ENCODE measurements at regions not wholly inside any gene's neighbourhood (a gene's known extent, or its start where the extent isn't known, plus 50 kb on each side); places are given as distances from the start of the nearest gene placed in this dataset.

GRCh38 chr7:15860264-15860949 is 173.9 kb upstream of the MEOX2 start:
- no peak for ATAC-seq
- no peak for DNase-seq
- intact Hi-C loops (cut with micrococcal nuclease): no loop called here

- ATAC-seq (no peak), DNase-seq (no peak)
- intact Hi-C loops (cut with micrococcal nuclease): no loop called here
Observed at GRCh38 chr7:15857026-15857425, 170.5 kb upstream of the MEOX2 start.

- ATAC-seq (no peak), DNase-seq (no peak)
- intact Hi-C loops (cut with micrococcal nuclease): no loop called here
Observed at GRCh38 chr7:15856311-15856710, 169.8 kb upstream of the MEOX2 start.

GRCh38 chr7:15855525-15856109 is 169.1 kb upstream of the MEOX2 start:
- DNase-seq (no peak), ATAC-seq (no peak)
- intact Hi-C loops (cut with micrococcal nuclease): no loop called here

- ATAC-seq (no peak), DNase-seq (no peak)
- intact Hi-C loops (cut with micrococcal nuclease): no loop called here
Observed at GRCh38 chr7:15854841-15855524, 168.5 kb upstream of the MEOX2 start.

GRCh38 chr7:15853832-15854470 is 167.5 kb upstream of the MEOX2 start:
- DNase-seq (no peak), ATAC-seq (peak; percentile 60)
- intact Hi-C loops (cut with micrococcal nuclease): no loop called here

GRCh38 chr7:15851201-15851600 is 164.7 kb upstream of the MEOX2 start:
- intact Hi-C loops (cut with micrococcal nuclease): no loop called here
- ATAC-seq: no peak
- DNase-seq: no peak

GRCh38 chr7:15848901-15849300 is 162.4 kb upstream of the MEOX2 start:
- ATAC-seq: no peak
- DNase-seq: no peak
- intact Hi-C loops (cut with micrococcal nuclease): no loop called here

GRCh38 chr7:15848362-15848761 is 161.9 kb upstream of the MEOX2 start:
- no peak for DNase-seq
- intact Hi-C loops (cut with micrococcal nuclease): no loop called here
- no peak for ATAC-seq

GRCh38 chr7:15845868-15846267 is 159.4 kb upstream of the MEOX2 start:
- intact Hi-C loops (cut with micrococcal nuclease): no loop called here
- ATAC-seq: no peak
- DNase-seq: no peak

- intact Hi-C loops (cut with micrococcal nuclease): no loop called here
- DNase-seq (no peak), ATAC-seq (no peak)
Observed at GRCh38 chr7:15845461-15845860, 159.0 kb upstream of the MEOX2 start.

GRCh38 chr7:15839416-15840100 is 153.1 kb upstream of the MEOX2 start:
- intact Hi-C loops (cut with micrococcal nuclease): loop anchor here (5.0 kb wide), 1 partner anchor 228 kb away; no protein-coding TSS in a partner anchor
- ATAC-seq (peak; percentile 99), DNase-seq (peak; percentile 82)

GRCh38 chr7:15838265-15838664 is 151.8 kb upstream of the MEOX2 start:
- DNase-seq: no peak
- intact Hi-C loops (cut with micrococcal nuclease): loop anchor here (5.0 kb wide), 1 partner anchor 229 kb away; no protein-coding TSS in a partner anchor
- no peak for ATAC-seq

- ATAC-seq (peak; percentile 25), DNase-seq (no peak)
- intact Hi-C loops (cut with micrococcal nuclease): loop anchor here (5.0 kb wide), 1 partner anchor 230 kb away; no protein-coding TSS in a partner anchor
Observed at GRCh38 chr7:15837306-15837950, 150.9 kb upstream of the MEOX2 start.

- no peak for ATAC-seq
- intact Hi-C loops (cut with micrococcal nuclease): loop anchor here (5.0 kb wide), 1 partner anchor 231 kb away; no protein-coding TSS in a partner anchor
- DNase-seq: no peak
Observed at GRCh38 chr7:15836651-15837050, 150.2 kb upstream of the MEOX2 start.

GRCh38 chr7:15836041-15836440 is 149.6 kb upstream of the MEOX2 start:
- ATAC-seq: no peak
- no peak for DNase-seq
- intact Hi-C loops (cut with micrococcal nuclease): loop anchor here (5.0 kb wide), 1 partner anchor 231 kb away; no protein-coding TSS in a partner anchor

GRCh38 chr7:15834446-15834845 is 148.0 kb upstream of the MEOX2 start:
- intact Hi-C loops (cut with micrococcal nuclease): no loop called here
- ATAC-seq (no peak), DNase-seq (no peak)

GRCh38 chr7:15832996-15833395 is 146.5 kb upstream of the MEOX2 start:
- intact Hi-C loops (cut with micrococcal nuclease): no loop called here
- peak; percentile 43 for ATAC-seq
- peak; percentile 68 for DNase-seq

GRCh38 chr7:15831606-15832005 is 145.1 kb upstream of the MEOX2 start:
- intact Hi-C loops (cut with micrococcal nuclease): no loop called here
- DNase-seq: no peak

More at GRCh38 chr7:15831606-15832005, 145.1 kb upstream of the MEOX2 start:
- ATAC-seq: no peak
